ENCODE measurements at regions not wholly inside any gene's neighbourhood (a gene's known extent, or its start where the extent isn't known, plus 50 kb on each side); places are given as distances from the start of the nearest gene placed in this dataset.
A peak's percentile ranks its signal among the peaks of the same experiment; 100 is the strongest.

GRCh38 chr9:134276453-134277245 is 49.6 kb upstream of the RXRA start:
- peaks cover 3% of the 10 kb centered on the region for H3K27me3 Mint-ChIP-seq (ENCODE audit: insufficient read depth, low read depth)
- Histone ChIP-seq H3F3A (ENCODE audit: low read depth) (no peaks in the 10 kb centered on the region), H3K27ac (no peak overlapping the region), H3K36me3 (no peaks in the 10 kb centered on the region), H3K27me3 (no peaks in the 10 kb centered on the region), H3K9me3 (ENCODE audit: low read depth) (no peaks in the 10 kb centered on the region), H2AFZ (replicated peaks) (no peak overlapping the region), H3K4me3 (no peak overlapping the region), H3K9ac (no peak overlapping the region), H4K20me1 (ENCODE audit: low read depth) (no peaks in the 10 kb centered on the region), H3K4me1 (peaks cover 8% of the 10 kb centered on the region), H3K79me2 (ENCODE audit: low read depth) (no peaks in the 10 kb centered on the region), H3K4me2 (no peak overlapping the region)
- DNase-seq (ENCODE audit: low spot score) = peak; percentile 33
- H3K9me3 Mint-ChIP-seq = no peaks in the 10 kb centered on the region
- H3K4me3 Mint-ChIP-seq = peak overlapping the region; percentile 10
- H3K27ac Mint-ChIP-seq = peak overlapping the region; percentile 81
- TF ChIP-seq EZH2 (IDR thresholded peaks at IDR 0.05) (no peak), EZH2phosphoT487 (IDR thresholded peaks at IDR 0.05) (no peak)
- TF ChIP-seq, protein P1, sequence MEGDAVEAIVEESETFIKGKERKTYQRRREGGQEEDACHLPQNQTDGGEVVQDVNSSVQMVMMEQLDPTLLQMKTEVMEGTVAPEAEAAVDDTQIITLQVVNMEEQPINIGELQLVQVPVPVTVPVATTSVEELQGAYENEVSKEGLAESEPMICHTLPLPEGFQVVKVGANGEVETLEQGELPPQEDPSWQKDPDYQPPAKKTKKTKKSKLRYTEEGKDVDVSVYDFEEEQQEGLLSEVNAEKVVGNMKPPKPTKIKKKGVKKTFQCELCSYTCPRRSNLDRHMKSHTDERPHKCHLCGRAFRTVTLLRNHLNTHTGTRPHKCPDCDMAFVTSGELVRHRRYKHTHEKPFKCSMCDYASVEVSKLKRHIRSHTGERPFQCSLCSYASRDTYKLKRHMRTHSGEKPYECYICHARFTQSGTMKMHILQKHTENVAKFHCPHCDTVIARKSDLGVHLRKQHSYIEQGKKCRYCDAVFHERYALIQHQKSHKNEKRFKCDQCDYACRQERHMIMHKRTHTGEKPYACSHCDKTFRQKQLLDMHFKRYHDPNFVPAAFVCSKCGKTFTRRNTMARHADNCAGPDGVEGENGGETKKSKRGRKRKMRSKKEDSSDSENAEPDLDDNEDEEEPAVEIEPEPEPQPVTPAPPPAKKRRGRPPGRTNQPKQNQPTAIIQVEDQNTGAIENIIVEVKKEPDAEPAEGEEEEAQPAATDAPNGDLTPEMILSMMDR (IDR thresholded peaks at IDR 0.05) = no peak
- H3K36me3 Mint-ChIP-seq = no peaks in the 10 kb centered on the region
- H3K4me1 Mint-ChIP-seq = peaks cover 10% of the 10 kb centered on the region

Data from neural progenitor cell (in vitro differentiated cells).